ENCODE measurements at regions not wholly inside any gene's neighbourhood (a gene's known extent, or its start where the extent isn't known, plus 50 kb on each side); places are given as distances from the start of the nearest gene placed in this dataset.

GRCh38 chr18:75556841-75557240 lies 129.3 kb upstream of the SMIM21 start:
- no peak for DNase-seq

- no peak for DNase-seq
These were observed 127.2 kb upstream of the SMIM21 start for GRCh38 chr18:75554644-75555185.

GRCh38 chr18:75554176-75554575 lies 126.7 kb upstream of the SMIM21 start:
- no peak for DNase-seq

DNA sequence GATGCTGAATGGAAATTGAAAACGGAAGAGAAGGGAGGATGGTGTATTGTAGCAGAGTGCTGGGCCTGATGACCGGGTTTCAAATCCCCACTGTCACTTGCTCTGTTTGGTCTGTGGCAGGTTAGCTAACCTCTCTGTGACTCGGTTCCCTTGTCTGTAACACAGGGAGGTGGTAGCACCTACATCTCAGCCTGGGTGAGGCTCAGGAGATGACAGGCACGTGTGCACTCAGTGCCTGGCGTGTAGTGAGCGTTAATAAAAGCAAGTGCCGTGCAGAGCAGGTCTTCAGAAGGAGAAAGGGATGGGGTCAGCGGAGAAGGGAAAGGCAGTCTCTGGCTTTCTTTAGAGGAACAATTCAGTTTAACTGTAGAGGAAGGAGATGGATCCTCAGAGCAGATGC lies 125.5 kb upstream of the SMIM21 start:
- DNase-seq, result no peak

DNA sequence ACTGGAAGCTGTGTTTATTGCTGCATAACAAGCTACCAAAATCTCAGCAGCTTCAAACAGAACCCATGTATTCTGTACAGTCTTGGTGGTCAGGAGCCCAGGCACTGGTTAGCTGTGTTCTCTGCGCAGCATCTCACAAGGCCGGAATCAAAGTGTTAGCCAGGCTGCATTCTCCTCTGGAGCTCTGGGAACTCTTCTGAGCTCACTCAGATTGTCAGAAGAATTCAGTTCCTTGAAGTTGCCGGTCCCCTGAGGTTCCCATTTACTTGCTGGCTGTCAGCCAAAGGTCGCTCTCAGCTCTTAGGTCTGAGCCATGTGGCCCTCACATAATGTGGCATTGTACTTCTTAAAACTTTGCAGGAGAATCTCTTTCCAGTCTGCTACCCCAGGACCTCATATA lies 123.6 kb upstream of the SMIM21 start:
- DNase-seq, result no peak

- no peak for DNase-seq
These were observed 120.9 kb upstream of the SMIM21 start for GRCh38 chr18:75548353-75548905.

GRCh38 chr18:75546964-75547363 lies 119.5 kb upstream of the SMIM21 start:
- no peak for DNase-seq

- DNase-seq, result no peak
These were observed 117.7 kb upstream of the SMIM21 start for GRCh38 chr18:75545189-75545588.

- DNase-seq, result no peak
These were observed 117.0 kb upstream of the SMIM21 start for GRCh38 chr18:75544496-75544895.

- no peak for DNase-seq
These were observed 116.6 kb upstream of the SMIM21 start for GRCh38 chr18:75544051-75544481.

DNA sequence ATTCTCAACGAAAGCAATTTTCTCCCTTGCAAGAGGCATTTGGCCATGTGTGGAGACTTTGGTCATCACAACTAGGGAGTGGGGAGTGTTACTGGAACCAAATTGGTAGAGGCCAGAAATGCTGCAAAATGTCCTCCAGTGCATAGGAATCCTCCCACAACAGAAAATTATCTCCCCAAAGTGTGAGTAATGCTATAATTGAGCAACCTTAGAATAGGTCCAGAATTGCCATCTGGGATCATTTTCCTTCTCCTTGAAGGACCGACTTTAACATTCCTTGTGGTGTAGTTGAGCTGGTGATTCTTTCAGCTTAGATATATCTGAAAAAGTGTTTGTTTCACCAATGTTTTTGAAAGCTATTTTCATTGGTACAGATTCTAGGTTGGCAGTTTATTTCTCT lies 111.2 kb upstream of the SMIM21 start:
- DNase-seq, result no peak

GRCh38 chr18:75533950-75534349 lies 106.4 kb upstream of the SMIM21 start:
- no peak for DNase-seq

DNA sequence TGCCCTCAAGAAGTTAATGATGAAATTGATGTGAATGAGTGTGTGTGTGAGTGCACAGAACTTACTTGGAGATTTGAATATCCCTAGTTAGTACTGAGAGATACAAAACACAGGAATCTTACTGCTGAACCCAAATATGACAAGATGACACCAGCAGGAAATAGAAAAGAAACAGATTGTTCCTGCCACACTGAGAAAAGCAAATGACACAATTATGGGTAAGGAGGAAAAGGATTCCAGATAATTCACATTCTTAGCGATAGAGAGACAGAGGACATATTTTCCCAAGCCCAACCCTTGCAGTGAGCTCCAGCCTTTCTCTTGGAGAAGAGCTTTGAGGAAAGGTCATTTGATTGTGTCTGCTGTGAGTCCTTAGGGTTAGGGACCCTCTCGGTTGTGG lies 105.7 kb upstream of the SMIM21 start:
- no peak for DNase-seq

DNA sequence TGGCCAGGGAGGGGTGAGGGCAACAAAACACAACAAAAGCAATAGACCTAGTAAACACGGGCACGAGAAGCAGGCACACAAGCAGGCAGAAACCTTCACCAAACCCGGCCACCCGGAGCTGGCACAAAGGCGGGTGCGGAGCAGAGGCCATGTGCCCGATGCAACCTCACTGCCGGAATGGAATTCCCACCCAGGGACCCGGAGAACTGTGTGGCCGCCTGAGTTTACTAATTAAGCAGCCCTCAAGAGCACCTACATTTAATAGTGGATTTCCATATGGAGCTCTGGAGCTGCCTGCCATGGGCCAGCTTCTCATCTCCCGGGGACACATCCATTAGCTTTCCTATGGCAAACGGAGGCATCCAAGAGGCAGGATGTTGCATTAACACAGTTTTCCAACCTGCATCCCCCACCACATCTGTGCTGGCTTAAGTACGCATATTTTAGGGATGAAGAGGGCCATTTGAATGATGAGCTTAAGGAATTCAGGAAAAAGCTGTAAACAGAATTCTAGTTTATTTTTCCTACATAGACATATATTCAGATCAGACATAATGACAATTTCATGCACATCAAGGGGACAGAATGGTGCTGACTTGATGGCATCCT lies 104.5 kb upstream of the SMIM21 start:
- DNase-seq, result no peak

- no peak for DNase-seq
These were observed 103.8 kb upstream of the SMIM21 start for GRCh38 chr18:75531212-75531850.

- DNase-seq, result no peak
These were observed 103.2 kb upstream of the SMIM21 start for GRCh38 chr18:75530566-75531211.

- DNase-seq, result no peak
These were observed 102.6 kb upstream of the SMIM21 start for GRCh38 chr18:75530118-75530517.

DNA sequence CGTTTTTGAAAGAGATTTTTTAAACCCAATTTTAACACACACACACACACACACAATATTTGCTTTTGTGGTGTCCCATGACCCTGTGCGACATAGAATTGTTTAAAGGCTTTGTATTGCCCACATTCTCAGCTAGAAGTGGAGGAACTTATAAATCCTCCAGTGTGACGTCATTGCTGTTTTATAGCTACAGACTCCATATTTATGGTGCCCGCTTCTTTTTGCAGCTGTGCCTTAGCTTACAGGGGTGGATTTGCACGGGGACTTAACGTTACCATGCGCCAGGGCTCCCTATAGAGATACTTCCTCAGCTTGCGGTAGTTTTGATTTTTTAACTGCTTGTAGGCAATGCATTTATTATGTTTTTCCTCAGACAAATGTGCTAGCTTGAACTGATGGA lies 101.9 kb upstream of the SMIM21 start:
- DNase-seq, result no peak

GRCh38 chr18:75527848-75528685 lies 100.6 kb upstream of the SMIM21 start:
- DNase-seq, result no peak

DNA sequence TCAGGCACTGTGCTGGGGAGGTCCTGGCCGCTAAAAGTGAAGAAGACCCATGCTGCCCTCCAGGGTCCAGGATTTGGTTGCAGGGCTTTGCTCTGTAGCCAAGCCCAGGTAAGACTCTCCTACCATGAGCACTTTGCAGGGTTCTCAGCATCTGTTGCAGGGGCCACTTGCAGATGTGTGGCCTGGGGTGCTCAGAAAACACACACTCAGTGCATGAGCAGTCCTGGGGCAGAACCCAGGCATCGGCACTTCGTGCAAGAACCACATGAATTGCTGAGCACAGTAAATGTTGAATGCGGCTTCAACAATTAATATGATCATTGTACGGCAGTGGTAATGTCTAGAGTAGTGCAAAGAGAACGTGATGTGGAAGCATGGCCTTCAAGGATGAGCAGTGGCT lies 98.5 kb upstream of the SMIM21 start:
- DNase-seq, result no peak

GRCh38 chr18:75525331-75525730 lies 97.8 kb upstream of the SMIM21 start:
- DNase-seq, result no peak

GRCh38 chr18:75524841-75525240 lies 97.3 kb upstream of the SMIM21 start:
- DNase-seq, result no peak

GRCh38 chr18:75524181-75524580 lies 96.7 kb upstream of the SMIM21 start:
- no peak for DNase-seq

Data from NCI-H345 (cell line).